Uterus (tissue), 3 donors: ENCODE measurements at regions not wholly inside any gene's neighbourhood (a gene's known extent, or its start where the extent isn't known, plus 50 kb on each side); places are given as distances from the start of the nearest gene placed in this dataset.

Experiments
- DNase-seq, 2 donors: peaks; one replicate each; pipeline ENCODE4 v3.0.0-alpha.2; 2019 to 2020
- H3K27ac ChIP-seq, 2 donors: fragments of 200-600 bp; sonication (generic); 1 replicate in 1 of 2; 2 replicates in 1 of 2; pipeline ENCODE4 v1.5.1; 2016 to 2018
- H3K27me3 ChIP-seq, 2 donors: fragments of 200-600 bp; sonication (generic); one replicate each; pipeline ENCODE4 v1.5.1; 2018 to 2019; ENCODE audit warnings: control low read depth in 1 of 2
- H3K36me3 ChIP-seq, 2 donors: fragments of 200-600 bp; sonication (generic); one replicate each; pipeline ENCODE4 v1.5.1; 2019; ENCODE audit warnings: control low read depth in 1 of 2
- H3K4me1 ChIP-seq, 2 donors: fragments of 200-600 bp; sonication (generic); one replicate each; pipeline ENCODE4 v1.5.1; 2018 to 2019; ENCODE audit warnings: control low read depth in 1 of 2
- H3K4me3 ChIP-seq, 2 donors: fragments of 200-600 bp; sonication (generic); 1 replicate in 1 of 2; 2 replicates in 1 of 2; pipeline ENCODE4 v1.5.1; 2018 to 2019; ENCODE audit warnings: mild to moderate bottlenecking in 1 of 2
- H3K9me3 ChIP-seq, 2 donors: fragments of 200-600 bp; sonication (generic); one replicate each; pipeline ENCODE4 v1.5.1; 2019; ENCODE audit warnings: control low read depth in 1 of 2
- POLR2A ChIP-seq, 2 donors: fragments of 450-650 bp; IDR thresholded peaks; one replicate each; pipeline ENCODE4 v1.6.1; 2016; ENCODE audit warnings: antibody characterized with exemption in 2 of 2, mild to moderate bottlenecking in 1 of 2, moderate library complexity in 1 of 2
- intact Hi-C: fragments of 100-400 bp; cut with DNase I; formaldehyde crosslinking; loops from one replicate; pipeline ENCODE4 v1.15.1; 2023; ENCODE audit warnings: low total_unique reads
- TF ChIP-seq, protein P1 (sequence below), 4 experiments: fragments of 200-600 bp in 2 of 4; fragments of 450-650 bp in 2 of 4; sonication (generic) in 2 of 4; IDR thresholded peaks; one replicate each; pipeline ENCODE4 v1.5.1; 2016 to 2019; ENCODE audit warnings: antibody characterized with exemption in 4 of 4, mild to moderate bottlenecking in 2 of 4, moderate library complexity in 1 of 4
- donor health status: DM: yes; HTN: yes; CAD: no.

- no peak for DNase-seq
- TF ChIP-seq, protein P1, sequence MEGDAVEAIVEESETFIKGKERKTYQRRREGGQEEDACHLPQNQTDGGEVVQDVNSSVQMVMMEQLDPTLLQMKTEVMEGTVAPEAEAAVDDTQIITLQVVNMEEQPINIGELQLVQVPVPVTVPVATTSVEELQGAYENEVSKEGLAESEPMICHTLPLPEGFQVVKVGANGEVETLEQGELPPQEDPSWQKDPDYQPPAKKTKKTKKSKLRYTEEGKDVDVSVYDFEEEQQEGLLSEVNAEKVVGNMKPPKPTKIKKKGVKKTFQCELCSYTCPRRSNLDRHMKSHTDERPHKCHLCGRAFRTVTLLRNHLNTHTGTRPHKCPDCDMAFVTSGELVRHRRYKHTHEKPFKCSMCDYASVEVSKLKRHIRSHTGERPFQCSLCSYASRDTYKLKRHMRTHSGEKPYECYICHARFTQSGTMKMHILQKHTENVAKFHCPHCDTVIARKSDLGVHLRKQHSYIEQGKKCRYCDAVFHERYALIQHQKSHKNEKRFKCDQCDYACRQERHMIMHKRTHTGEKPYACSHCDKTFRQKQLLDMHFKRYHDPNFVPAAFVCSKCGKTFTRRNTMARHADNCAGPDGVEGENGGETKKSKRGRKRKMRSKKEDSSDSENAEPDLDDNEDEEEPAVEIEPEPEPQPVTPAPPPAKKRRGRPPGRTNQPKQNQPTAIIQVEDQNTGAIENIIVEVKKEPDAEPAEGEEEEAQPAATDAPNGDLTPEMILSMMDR (IDR thresholded peaks at IDR 0.05) = no peak
- no peak for TF ChIP-seq POLR2A (IDR thresholded peaks at IDR 0.05)
- Histone ChIP-seq H3K4me3 (no peak overlapping the region), H3K27ac (no peak overlapping the region), H3K36me3 (no peaks in the 10 kb centered on the region), H3K4me1 (no peaks in the 10 kb centered on the region), H3K9me3 (no peaks in the 10 kb centered on the region), H3K27me3 (no peaks in the 10 kb centered on the region)
- intact Hi-C loops = no loop called here
These were observed 1032.3 kb upstream of the NUDT12 start for GRCh38 chr5:104594850-104595249.

- no peak overlapping the region for H3K4me3 ChIP-seq
- H3K4me1 ChIP-seq = no peaks in the 10 kb centered on the region
- no peaks in the 10 kb centered on the region for H3K27me3 ChIP-seq
- intact Hi-C loops = no loop called here
- H3K9me3 ChIP-seq = no peaks in the 10 kb centered on the region
- no peak for DNase-seq
- no peak overlapping the region for H3K27ac ChIP-seq
- no peaks in the 10 kb centered on the region for H3K36me3 ChIP-seq
- TF ChIP-seq, protein P1 (IDR thresholded peaks at IDR 0.05) = no peak
- no peak for TF ChIP-seq POLR2A (IDR thresholded peaks at IDR 0.05)
These were observed 1014.1 kb upstream of the NUDT12 start for GRCh38 chr5:104576677-104577076.

DNA sequence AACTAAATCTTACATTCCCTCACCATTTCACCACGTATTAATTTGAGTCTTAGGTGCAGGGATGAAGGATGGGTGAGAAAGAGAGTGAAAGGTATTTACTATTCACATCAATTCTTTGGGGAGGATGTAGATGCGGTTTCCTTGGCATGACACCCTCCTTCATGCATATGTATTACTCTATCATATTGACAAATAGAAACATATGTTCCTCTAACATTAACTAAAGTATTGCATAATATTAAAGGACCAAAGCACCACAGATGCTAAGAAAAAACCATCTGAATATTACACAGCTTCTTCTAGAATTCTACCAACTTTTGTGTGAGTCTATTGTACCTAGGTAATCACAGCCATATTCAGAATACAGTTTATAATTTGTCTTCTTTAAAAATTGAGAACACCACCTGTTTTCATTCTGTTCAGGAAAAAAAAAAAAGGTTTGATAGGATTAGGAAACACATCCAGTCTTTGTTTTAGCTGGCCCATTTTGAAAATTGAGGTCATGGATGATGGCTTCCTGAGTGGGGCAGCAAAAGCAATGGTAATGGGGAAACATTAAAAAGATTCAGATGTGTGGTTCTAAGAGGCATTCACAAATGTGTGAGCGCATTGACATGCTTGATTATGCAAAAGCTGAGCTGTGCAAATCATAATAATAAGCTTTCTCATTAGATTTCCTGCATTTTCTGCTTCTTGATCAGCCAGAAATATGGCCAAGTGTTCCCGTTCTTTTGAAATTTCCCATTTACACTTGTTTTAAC, 1011.5 kb upstream of the NUDT12 start:
- DNase-seq = no peak
- no peaks in the 10 kb centered on the region for H3K9me3 ChIP-seq
- no peaks in the 10 kb centered on the region for H3K27me3 ChIP-seq
- TF ChIP-seq POLR2A (IDR thresholded peaks at IDR 0.05) = no peak
- TF ChIP-seq, protein P1 (IDR thresholded peaks at IDR 0.05) = no peak
- no peak overlapping the region for H3K27ac ChIP-seq
- no peaks in the 10 kb centered on the region for H3K4me1 ChIP-seq
- H3K4me3 ChIP-seq = no peak overlapping the region
- intact Hi-C loops = no loop called here
- no peaks in the 10 kb centered on the region for H3K36me3 ChIP-seq

- TF ChIP-seq, protein P1 (IDR thresholded peaks at IDR 0.05) = no peak
- TF ChIP-seq POLR2A (IDR thresholded peaks at IDR 0.05) = no peak
- intact Hi-C loops = no loop called here
- no peak overlapping the region for H3K4me3 ChIP-seq
These were observed 1007.0 kb upstream of the NUDT12 start for GRCh38 chr5:104569621-104570020.

GRCh38 chr5:104564530-104564929, 1001.9 kb upstream of the NUDT12 start:
- TF ChIP-seq, protein P1 (IDR thresholded peaks at IDR 0.05) = no peak
- TF ChIP-seq POLR2A (IDR thresholded peaks at IDR 0.05) = no peak
- H3K27me3 ChIP-seq = no peaks in the 10 kb centered on the region
- DNase-seq = no peak
- no peak overlapping the region for H3K4me3 ChIP-seq
- intact Hi-C loops = no loop called here
- no peaks in the 10 kb centered on the region for H3K36me3 ChIP-seq
- no peaks in the 10 kb centered on the region for H3K9me3 ChIP-seq
- H3K27ac ChIP-seq = no peak overlapping the region
- no peaks in the 10 kb centered on the region for H3K4me1 ChIP-seq

More at GRCh38 chr5:104569621-104570020, 1007.0 kb upstream of the NUDT12 start:
- Histone ChIP-seq H3K27ac (no peak overlapping the region), H3K27me3 (no peaks in the 10 kb centered on the region), H3K4me1 (no peaks in the 10 kb centered on the region), H3K9me3 (no peaks in the 10 kb centered on the region), H3K36me3 (no peaks in the 10 kb centered on the region)
- DNase-seq = no peak
